ENCODE measurements at regions not wholly inside any gene's neighbourhood (a gene's known extent, or its start where the extent isn't known, plus 50 kb on each side); places are given as distances from the start of the nearest gene placed in this dataset.
"Not testable (repeated sequence)": the region's sequence is repeated elsewhere in the genome, so short reads cannot be mapped to it uniquely, and the experiment has no call there.

DNA sequence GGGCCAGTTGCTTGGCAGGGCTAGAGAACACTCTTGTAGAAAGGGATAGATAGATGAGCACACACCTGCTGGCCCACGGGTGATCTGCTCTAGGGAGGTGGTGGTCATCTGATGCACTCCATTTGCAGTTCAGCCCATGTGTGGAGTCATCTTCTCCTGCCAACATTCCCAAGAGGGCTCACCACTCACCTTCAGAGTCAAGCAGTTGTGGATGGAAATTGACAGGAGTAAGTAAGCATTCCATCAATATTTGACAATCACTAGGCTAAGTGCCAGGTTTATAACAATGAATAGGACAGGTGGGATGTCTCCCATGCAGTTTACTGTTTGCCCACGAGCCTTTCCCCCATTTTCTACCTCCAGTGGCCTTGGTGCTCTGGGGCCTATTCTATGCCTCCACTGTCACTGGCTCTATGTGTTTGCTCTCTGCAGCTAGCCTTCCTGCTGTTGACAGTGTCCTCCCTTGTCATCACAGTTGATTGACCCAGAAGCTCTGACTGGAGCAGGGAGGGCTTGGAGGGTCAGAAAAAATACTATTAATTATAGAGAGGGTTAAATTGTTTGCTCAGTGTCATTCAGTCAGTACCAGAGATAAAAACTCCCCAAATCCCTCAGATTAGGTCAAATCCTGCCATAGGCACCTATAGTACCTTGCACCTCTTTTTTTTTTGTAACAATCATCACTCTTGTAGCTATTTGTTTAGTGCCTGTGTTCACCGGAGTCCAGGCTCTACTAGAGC lies 134.6 kb upstream of the PZP start:
- no peak for DNase-seq (ENCODE audit: low read depth)
- TF ChIP-seq, protein P1, sequence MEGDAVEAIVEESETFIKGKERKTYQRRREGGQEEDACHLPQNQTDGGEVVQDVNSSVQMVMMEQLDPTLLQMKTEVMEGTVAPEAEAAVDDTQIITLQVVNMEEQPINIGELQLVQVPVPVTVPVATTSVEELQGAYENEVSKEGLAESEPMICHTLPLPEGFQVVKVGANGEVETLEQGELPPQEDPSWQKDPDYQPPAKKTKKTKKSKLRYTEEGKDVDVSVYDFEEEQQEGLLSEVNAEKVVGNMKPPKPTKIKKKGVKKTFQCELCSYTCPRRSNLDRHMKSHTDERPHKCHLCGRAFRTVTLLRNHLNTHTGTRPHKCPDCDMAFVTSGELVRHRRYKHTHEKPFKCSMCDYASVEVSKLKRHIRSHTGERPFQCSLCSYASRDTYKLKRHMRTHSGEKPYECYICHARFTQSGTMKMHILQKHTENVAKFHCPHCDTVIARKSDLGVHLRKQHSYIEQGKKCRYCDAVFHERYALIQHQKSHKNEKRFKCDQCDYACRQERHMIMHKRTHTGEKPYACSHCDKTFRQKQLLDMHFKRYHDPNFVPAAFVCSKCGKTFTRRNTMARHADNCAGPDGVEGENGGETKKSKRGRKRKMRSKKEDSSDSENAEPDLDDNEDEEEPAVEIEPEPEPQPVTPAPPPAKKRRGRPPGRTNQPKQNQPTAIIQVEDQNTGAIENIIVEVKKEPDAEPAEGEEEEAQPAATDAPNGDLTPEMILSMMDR (IDR thresholded peaks at IDR 0.05; ENCODE audit: insufficient read depth, low read depth, low read length, missing control alignments), result no peak
- no peak overlapping the region for H3K4me3 ChIP-seq (ENCODE audit: low read depth, low read length)

DNA sequence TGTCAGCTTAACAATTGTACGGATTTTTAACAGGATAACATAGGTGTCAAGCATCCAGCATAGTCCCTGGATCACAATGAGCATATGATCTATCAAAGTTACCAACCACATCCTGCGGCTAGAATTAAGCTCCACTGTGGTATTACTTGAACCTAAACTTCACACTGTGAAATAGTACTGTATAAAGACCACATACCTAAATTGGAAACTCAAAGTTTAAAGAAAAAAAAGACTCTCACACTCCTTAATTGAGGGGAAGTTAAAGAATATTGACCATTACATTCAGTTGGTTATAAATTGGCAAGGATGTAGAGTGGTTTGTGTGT lies 133.0 kb upstream of the PZP start:
- TF ChIP-seq, protein P1 (IDR thresholded peaks at IDR 0.05; ENCODE audit: insufficient read depth, low read depth, low read length, missing control alignments), result no peak

DNA sequence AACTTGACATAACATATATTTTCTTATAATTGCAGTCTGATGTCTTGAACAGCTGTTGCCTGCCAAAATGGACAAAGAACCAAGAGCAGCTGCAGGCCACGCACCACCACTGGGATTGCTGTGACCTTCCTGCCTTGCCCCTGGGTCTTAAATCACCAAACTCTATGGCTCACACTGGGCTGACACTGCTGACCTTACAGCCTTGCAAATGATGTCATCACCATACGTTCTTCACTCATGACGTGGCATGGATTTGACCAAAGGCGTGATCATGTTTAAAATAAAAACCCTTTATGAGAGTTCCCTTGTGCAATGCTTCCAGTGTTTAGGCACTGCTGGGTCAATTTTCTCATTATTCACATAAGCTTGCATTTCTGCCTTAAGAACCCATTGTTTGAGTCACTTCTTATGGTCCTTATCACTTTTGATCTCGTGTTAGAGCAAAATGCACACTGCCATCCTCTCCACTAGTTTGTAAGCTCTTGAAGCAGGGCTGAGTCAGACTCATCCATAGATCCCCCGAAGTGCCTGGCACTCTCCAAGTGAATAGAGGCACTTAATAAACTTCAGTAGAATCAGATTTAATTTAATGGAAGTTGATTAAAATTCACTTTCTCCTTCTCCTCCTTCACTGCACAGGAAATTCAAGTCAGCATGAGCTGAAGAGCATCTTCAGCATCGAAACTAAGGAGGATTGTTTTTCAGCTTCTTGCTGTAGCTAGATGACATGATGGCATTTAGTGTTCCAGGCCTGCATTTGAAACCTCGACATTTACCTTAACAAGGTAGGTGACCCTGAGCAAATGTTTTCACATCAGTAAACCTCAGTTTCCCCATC lies 132.4 kb upstream of the PZP start:
- TF ChIP-seq, protein P1 (IDR thresholded peaks at IDR 0.05; ENCODE audit: insufficient read depth, low read depth, low read length, missing control alignments), result no peak

More for the DNA sequence above, 133.0 kb upstream of the PZP start:
- DNase-seq (ENCODE audit: low read depth), result no peak
- H3K4me3 ChIP-seq (ENCODE audit: low read depth, low read length), result no peak overlapping the region

DNA sequence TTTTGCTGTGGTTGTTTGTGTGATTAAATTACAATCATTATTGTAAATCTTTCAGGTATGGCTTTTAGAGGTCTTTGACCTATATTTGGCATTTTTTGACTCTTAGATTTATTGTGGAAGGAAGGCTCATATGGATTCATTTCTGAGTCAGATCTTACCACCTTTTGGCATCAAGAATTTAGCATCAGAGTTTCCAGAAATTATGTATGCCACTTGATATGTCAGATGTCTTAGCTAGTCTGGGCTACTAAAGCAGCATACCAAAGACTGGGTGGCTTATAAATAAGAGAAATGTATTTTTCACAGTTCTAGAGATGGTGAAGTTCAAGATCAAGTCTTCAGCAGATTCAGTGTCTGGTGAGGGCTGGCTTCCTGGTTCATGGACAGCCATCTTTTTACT lies 129.5 kb upstream of the PZP start:
- no peak overlapping the region for H3K4me3 ChIP-seq (ENCODE audit: low read depth, low read length)
- no peak for DNase-seq (ENCODE audit: low read depth)
- TF ChIP-seq, protein P1 (IDR thresholded peaks at IDR 0.05; ENCODE audit: insufficient read depth, low read depth, low read length, missing control alignments), result no peak

More for the DNA sequence above, 132.4 kb upstream of the PZP start:
- no peak for DNase-seq (ENCODE audit: low read depth)
- no peak overlapping the region for H3K4me3 ChIP-seq (ENCODE audit: low read depth, low read length)

DNA sequence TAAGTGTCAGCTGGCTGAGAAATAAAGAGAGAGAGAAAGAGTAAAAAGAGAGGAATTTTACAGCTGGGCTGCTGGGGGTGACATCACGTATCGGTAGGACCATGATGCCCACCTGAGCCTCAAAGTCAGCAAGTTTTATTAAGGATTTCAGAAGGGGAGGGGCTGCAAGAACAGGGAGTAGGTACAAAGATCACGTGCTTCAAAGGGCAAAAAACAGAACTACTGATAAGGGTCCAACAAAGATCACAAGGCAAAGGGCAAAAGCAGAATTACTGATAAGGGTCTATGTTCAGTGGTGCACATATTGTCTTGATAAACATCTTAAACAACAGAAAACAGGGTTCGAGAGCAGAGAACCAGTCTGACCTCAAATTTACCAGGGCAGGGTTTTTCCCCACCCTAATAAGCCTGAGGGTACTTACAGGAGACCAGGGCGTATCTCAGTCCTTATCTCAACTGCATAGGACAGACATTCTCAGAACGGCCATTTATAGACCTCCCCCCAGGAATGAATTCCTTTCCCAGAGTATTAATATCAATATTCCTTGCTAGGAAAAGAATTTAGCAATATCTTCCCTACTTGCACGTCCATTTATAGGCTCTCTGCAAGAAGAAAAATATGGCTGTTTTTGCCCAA lies 128.3 kb upstream of the PZP start:
- DNase-seq (ENCODE audit: low read depth); H3K4me3 ChIP-seq (ENCODE audit: low read depth, low read length): not testable (repeated sequence)

DNA sequence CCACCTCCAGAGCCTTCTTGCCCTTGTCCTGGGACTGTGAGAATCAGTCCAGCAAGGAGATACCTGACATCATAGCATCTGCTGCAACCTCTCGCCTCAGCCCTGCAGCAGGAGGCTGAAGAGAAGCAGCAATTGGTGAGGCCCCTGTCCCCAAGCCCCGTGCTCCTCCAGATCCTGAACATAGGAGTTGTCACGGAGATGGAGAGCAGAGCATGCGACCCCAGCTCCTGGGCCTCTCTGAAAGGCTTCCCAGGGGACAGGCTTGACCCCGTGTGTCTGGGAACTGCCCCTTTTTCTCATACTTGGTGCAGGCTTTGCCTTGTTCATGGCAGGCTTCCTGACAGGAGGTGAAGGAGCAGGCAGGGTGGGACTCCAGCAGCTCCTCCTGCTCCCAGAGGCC lies 127.7 kb upstream of the PZP start:
- TF ChIP-seq, protein P1 (IDR thresholded peaks at IDR 0.05; ENCODE audit: insufficient read depth, low read depth, low read length, missing control alignments), result no peak
- no peak overlapping the region for H3K4me3 ChIP-seq (ENCODE audit: low read depth, low read length)
- DNase-seq (ENCODE audit: low read depth), result no peak

DNA sequence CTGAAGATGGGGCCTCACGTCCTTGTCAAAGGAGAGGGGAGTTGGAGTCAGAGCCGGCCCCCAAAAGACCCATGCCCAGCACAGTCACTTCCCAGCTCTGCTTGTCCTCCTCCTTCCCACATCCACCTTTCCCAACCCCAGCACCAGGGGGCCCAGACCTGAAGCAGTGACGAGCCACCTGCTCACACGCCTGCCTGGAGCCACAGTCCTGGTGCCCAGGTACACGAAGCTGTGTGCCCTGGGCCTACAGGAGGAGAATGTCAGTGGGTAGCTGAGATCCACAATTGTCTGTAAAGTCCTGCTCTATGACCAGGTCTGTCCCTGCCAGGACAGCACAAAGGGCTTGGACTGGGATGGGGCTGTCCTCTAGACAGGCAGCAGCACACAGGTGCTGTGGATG lies 126.8 kb upstream of the PZP start:
- DNase-seq (ENCODE audit: low read depth), result no peak
- H3K4me3 ChIP-seq (ENCODE audit: low read depth, low read length), result no peak overlapping the region
- TF ChIP-seq, protein P1 (IDR thresholded peaks at IDR 0.05; ENCODE audit: insufficient read depth, low read depth, low read length, missing control alignments), result no peak

All from GM12865 (cell line).